ENCODE measurements at regions not wholly inside any gene's neighbourhood (a gene's known extent, or its start where the extent isn't known, plus 50 kb on each side); places are given as distances from the start of the nearest gene placed in this dataset.

GRCh38 chr6:82836022-82836575, 229.5 kb downstream of the UBE3D start:
- no peak for DNase-seq

GRCh38 chr6:82840571-82840970, 225.1 kb downstream of the UBE3D start:
- no peak for DNase-seq

GRCh38 chr6:82841309-82841708, 224.3 kb downstream of the UBE3D start:
- DNase-seq = no peak

Data from hematopoietic multipotent progenitor cell treated with erythropoietin and hydrocortisone succinate and interleukin-3 and kit ligand, for 6 days (in vitro differentiated cells).